CD14-positive monocyte (primary cell): ENCODE measurements at regions not wholly inside any gene's neighbourhood (a gene's known extent, or its start where the extent isn't known, plus 50 kb on each side); places are given as distances from the start of the nearest gene placed in this dataset.

Experiments used
- DNase-seq, 3 donors: peaks; one replicate each; pipeline ENCODE4 v3.0.0-alpha.2; 2011 to 2022
- H2AFZ ChIP-seq: 2 replicates; pipeline ENCODE4 v1.6.0; 2012; ENCODE audit warnings: mild to moderate bottlenecking, low read depth, low read length, inconsistent platforms; ENCODE audit not compliant: insufficient read depth, poor library complexity, severe bottlenecking
- H3K27ac ChIP-seq, 2 donors: 1 replicate in 1 of 2; 2 replicates in 1 of 2; pipeline ENCODE4 v1.5.1; 2012 to 2013; ENCODE audit warnings: low read length in 2 of 2, control low read depth in 1 of 2, inconsistent platforms in 1 of 2, low read depth in 1 of 2, mild to moderate bottlenecking in 1 of 2
- H3K27me3 ChIP-seq, 2 donors: one replicate each; pipeline versions ENCODE4 v1.6.0 to v1.6.1; 2011 to 2013; ENCODE audit warnings: low read length in 2 of 2; ENCODE audit not compliant: control insufficient read depth in 2 of 2, insufficient read depth in 2 of 2
- H3K36me3 ChIP-seq, 2 donors: replicated peaks in 1 of 2; 1 replicate in 1 of 2; 2 replicates in 1 of 2; pipeline versions ENCODE4 v1.5.1 to v1.6.1; 2012 to 2013; ENCODE audit warnings: low read length in 2 of 2, control low read depth in 1 of 2, inconsistent platforms in 1 of 2, mild to moderate bottlenecking in 1 of 2; ENCODE audit not compliant: insufficient read depth in 2 of 2, control insufficient read depth in 1 of 2
- H3K4me1 ChIP-seq, 2 donors: 1 replicate in 1 of 2; 2 replicates in 1 of 2; pipeline versions ENCODE4 v1.5.1 to v1.6.1; 2012 to 2013; ENCODE audit warnings: low read length in 2 of 2, control low read depth in 1 of 2, inconsistent platforms in 1 of 2, mild to moderate bottlenecking in 1 of 2, moderate library complexity in 1 of 2; ENCODE audit not compliant: insufficient read depth in 2 of 2, control insufficient read depth in 1 of 2
- H3K4me2 ChIP-seq: replicated peaks from 2 replicates; pipeline ENCODE3; 2012; ENCODE audit warnings: low read length, moderate library complexity, mild to moderate bottlenecking; ENCODE audit not compliant: poor library complexity, severe bottlenecking; ENCODE audit errors: extremely low read depth
- H3K4me3 ChIP-seq, 3 experiments: fragments of 200-600 bp in 1 of 3; sonication (generic) in 1 of 3; replicated peaks in 1 of 3; 1 replicate in 2 of 3; 2 replicates in 1 of 3; pipeline ENCODE4 v1.5.1; 2011 to 2013; ENCODE audit warnings: low read length in 3 of 3, mild to moderate bottlenecking in 3 of 3, control low read depth in 2 of 3, low read depth in 2 of 3, inconsistent platforms in 1 of 3, moderate library complexity in 1 of 3
- H3K79me2 ChIP-seq: 2 replicates; pipeline ENCODE4 v1.6.0; 2012; ENCODE audit warnings: mild to moderate bottlenecking, control low read depth, inconsistent platforms, low read length, moderate library complexity; ENCODE audit not compliant: insufficient read depth
- H3K9ac ChIP-seq: 2 replicates; pipeline ENCODE4 v1.6.0; 2017; ENCODE audit warnings: low read length, mild to moderate bottlenecking; ENCODE audit not compliant: insufficient read depth, poor library complexity, severe bottlenecking
- H3K9me3 ChIP-seq, 2 donors: replicated peaks in 1 of 2; 1 replicate in 1 of 2; 2 replicates in 1 of 2; pipeline versions ENCODE4 v1.5.1 to v1.6.1; 2012 to 2013; ENCODE audit warnings: low read length in 2 of 2, control low read depth in 1 of 2; ENCODE audit not compliant: control insufficient read depth in 1 of 2, insufficient read depth in 1 of 2
- H4K20me1 ChIP-seq: 2 replicates; pipeline ENCODE4 v1.6.0; 2012; ENCODE audit warnings: mild to moderate bottlenecking, low read length, control low read depth, moderate library complexity; ENCODE audit not compliant: insufficient read depth
- H3K27ac Mint-ChIP-seq, 7 donors: one replicate each; pipeline ENCODE4 v1.8.0; 2020; ENCODE audit warnings: mild to moderate bottlenecking in 7 of 7, mixed read lengths in 7 of 7, moderate library complexity in 6 of 7, inconsistent platforms in 2 of 7
- H3K27me3 Mint-ChIP-seq, 3 donors: one replicate each; pipeline ENCODE4 v1.8.0; 2021 to 2022; ENCODE audit warnings: low read depth in 3 of 3, mild to moderate bottlenecking in 3 of 3, mixed read lengths in 3 of 3, moderate library complexity in 3 of 3, inconsistent platforms in 1 of 3
- H3K36me3 Mint-ChIP-seq, 2 donors: one replicate each; pipeline ENCODE4 v1.8.0; 2020; ENCODE audit warnings: mixed read lengths in 2 of 2, inconsistent platforms in 1 of 2, mild to moderate bottlenecking in 1 of 2
- H3K4me1 Mint-ChIP-seq: one replicate; pipeline ENCODE4 v1.8.0; 2020; ENCODE audit warnings: mild to moderate bottlenecking, mixed read lengths
- H3K4me3 Mint-ChIP-seq, 2 donors: one replicate each; pipeline ENCODE4 v1.8.0; 2020; ENCODE audit warnings: mild to moderate bottlenecking in 2 of 2, mixed read lengths in 2 of 2, moderate library complexity in 1 of 2
- H3K9me3 Mint-ChIP-seq, 7 donors: one replicate each; pipeline ENCODE4 v1.8.0; 2020 to 2022; ENCODE audit warnings: mixed read lengths in 7 of 7, mild to moderate bottlenecking in 6 of 7, moderate library complexity in 6 of 7, inconsistent platforms in 2 of 7
- WGBS: methylation state at CpG from one replicate; pipeline ENCODE4 v1.1.5; 2013; ENCODE audit warnings: missing lambda C conversion rate; ENCODE audit not compliant: insufficient coverage; 5-methylcytosine and 5-hydroxymethylcytosine counted together
- intact Hi-C, 2 donors: fragments of 100-400 bp; cut with micrococcal nuclease; formaldehyde crosslinking; loops; one replicate each; pipeline versions ENCODE4 v1.15.0 to v1.15.1; 2023
- TF ChIP-seq, protein P1 (sequence below): fragments of 200-600 bp; IDR thresholded peaks from one replicate; pipeline ENCODE4 v1.8.0; 2022; ENCODE audit warnings: antibody characterized with exemption, mild to moderate bottlenecking

DNA sequence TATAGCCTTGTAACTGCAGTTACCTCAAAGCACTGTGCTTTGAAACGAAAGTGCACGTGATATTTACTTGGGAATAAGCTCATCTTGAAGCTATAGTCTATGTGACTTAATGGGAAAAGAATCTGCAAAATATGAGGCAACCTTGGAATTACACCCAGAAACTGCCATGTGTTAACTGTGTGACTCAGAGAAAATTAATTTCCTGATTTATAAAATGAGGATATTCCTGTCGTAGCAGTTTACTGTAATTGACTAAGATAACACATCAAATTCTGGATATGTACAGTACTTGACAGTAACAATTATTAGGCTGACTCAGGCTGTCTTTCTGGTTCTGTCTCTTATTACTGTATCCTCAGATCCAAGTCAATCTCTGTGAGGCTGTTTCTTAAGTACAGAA is 1079.9 kb upstream of the ACO1 start:
- no peak overlapping the region for H3K4me3 Mint-ChIP-seq
- H2AFZ ChIP-seq, result no peak overlapping the region
- H3K27me3 ChIP-seq, result no peaks in the 10 kb centered on the region
- no peaks in the 10 kb centered on the region for H3K9me3 ChIP-seq
- H3K4me2 ChIP-seq, result no peak overlapping the region
- no peaks in the 10 kb centered on the region for H3K36me3 Mint-ChIP-seq
- no peaks in the 10 kb centered on the region for H3K36me3 ChIP-seq
- H3K27me3 Mint-ChIP-seq, result no peaks in the 10 kb centered on the region
- no peak overlapping the region for H3K27ac Mint-ChIP-seq
- H3K4me1 ChIP-seq, result no peaks in the 10 kb centered on the region
- no peaks in the 10 kb centered on the region for H3K79me2 ChIP-seq
- no peak overlapping the region for H3K4me3 ChIP-seq
- no peak overlapping the region for H3K27ac ChIP-seq
- no peaks in the 10 kb centered on the region for H3K4me1 Mint-ChIP-seq
- H3K9me3 Mint-ChIP-seq, result peaks cover 0 to 2% (median 0%) of the 10 kb centered on the region in 7 donors
- no peaks in the 10 kb centered on the region for H4K20me1 ChIP-seq
- H3K9ac ChIP-seq, result no peak overlapping the region
- WGBS, result no CpG with 5 or more reads among the region's 3 CpGs
- intact Hi-C loops, result no loop called here
- TF ChIP-seq, protein P1, sequence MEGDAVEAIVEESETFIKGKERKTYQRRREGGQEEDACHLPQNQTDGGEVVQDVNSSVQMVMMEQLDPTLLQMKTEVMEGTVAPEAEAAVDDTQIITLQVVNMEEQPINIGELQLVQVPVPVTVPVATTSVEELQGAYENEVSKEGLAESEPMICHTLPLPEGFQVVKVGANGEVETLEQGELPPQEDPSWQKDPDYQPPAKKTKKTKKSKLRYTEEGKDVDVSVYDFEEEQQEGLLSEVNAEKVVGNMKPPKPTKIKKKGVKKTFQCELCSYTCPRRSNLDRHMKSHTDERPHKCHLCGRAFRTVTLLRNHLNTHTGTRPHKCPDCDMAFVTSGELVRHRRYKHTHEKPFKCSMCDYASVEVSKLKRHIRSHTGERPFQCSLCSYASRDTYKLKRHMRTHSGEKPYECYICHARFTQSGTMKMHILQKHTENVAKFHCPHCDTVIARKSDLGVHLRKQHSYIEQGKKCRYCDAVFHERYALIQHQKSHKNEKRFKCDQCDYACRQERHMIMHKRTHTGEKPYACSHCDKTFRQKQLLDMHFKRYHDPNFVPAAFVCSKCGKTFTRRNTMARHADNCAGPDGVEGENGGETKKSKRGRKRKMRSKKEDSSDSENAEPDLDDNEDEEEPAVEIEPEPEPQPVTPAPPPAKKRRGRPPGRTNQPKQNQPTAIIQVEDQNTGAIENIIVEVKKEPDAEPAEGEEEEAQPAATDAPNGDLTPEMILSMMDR, result no peak
- no peak for DNase-seq

DNA sequence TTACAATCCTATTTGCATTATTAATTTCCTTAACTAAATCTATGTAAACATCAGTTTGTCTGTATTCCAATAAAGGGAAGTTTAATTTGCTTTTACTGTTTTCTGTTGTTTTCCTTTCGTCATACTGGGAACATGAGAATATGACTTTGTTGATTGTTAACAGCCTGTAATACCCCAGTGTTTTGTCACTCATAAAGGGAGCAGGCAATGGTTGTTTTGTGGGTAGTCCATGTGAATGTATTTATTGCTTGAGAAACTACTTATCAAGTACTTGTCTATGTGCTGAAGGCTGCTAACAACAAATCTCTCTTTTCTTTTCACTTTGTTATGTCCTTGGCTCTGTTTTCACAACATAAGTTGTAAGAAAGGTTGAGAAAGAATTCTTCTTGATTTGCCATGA is 1070.2 kb upstream of the ACO1 start:
- no CpG with 5 or more reads among the region's 1 CpG for WGBS
- Histone ChIP-seq H3K9ac (no peak overlapping the region), H3K4me2 (no peak overlapping the region), H2AFZ (no peak overlapping the region), H3K4me3 (no peak overlapping the region), H3K4me1 (no peaks in the 10 kb centered on the region), H3K79me2 (no peaks in the 10 kb centered on the region), H3K36me3 (no peaks in the 10 kb centered on the region), H3K27ac (no peak overlapping the region), H3K27me3 (no peaks in the 10 kb centered on the region), H3K9me3 (no peaks in the 10 kb centered on the region), H4K20me1 (no peaks in the 10 kb centered on the region)
- H3K27ac Mint-ChIP-seq, result no peak overlapping the region
- intact Hi-C loops, result no loop called here
- H3K4me3 Mint-ChIP-seq, result no peak overlapping the region
- peaks cover 0 to 2% (median 0%) of the 10 kb centered on the region in 7 donors for H3K9me3 Mint-ChIP-seq
- H3K27me3 Mint-ChIP-seq, result no peaks in the 10 kb centered on the region
- TF ChIP-seq, protein P1, result no peak
- DNase-seq, result no peak
- H3K4me1 Mint-ChIP-seq, result no peaks in the 10 kb centered on the region
- H3K36me3 Mint-ChIP-seq, result no peaks in the 10 kb centered on the region
